NCI-H69 (cell line): ENCODE measurements at regions not wholly inside any gene's neighbourhood (a gene's known extent, or its start where the extent isn't known, plus 50 kb on each side); places are given as distances from the start of the nearest gene placed in this dataset.
"Not testable (repeated sequence)": the region's sequence is repeated elsewhere in the genome, so short reads cannot be mapped to it uniquely, and the experiment has no call there.

Source experiments
- DNase-seq: peaks from one replicate; lab custom pipeline; 2025; lab: John Stamatoyannopoulos, UW

DNA sequence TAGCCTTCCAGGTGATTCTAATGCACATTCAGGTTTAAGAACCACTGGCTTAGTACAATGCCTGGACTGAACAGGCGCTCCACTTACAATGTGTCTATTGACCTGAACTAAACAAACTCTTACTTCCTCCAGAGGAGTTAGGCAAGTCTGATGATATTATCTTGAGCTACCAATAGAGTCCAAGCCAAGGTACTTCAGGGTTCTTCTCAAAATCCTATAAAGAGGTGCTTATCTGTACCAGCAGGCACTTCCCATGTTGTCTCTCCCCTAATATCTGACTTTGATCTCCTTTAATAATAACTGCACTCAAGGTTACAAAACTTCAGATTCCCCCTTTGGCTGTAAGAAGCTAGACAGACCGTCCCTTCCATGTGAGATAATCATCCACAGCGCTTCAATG lies 157.0 kb upstream of the SVIL start:
- DNase-seq = no peak

DNA sequence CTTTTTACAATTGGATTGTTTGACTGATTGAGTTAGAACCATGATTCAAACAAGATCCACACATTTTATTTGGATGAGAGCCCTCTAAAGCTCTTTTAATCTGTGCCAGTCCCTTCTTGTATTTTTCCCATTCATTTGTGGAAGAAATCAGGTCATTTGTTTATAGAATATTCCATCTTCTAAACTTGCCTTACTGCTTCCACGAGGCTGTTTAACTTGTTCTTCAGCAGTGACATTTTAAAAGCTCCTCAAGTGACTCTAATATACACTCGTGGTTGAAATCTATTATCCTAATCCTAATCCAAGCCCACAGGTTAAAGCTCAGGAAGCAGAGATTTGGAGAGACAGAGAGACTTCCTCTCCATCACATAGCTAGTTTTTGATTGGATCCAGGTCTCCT lies 155.4 kb upstream of the SVIL start:
- no peak for DNase-seq

DNA sequence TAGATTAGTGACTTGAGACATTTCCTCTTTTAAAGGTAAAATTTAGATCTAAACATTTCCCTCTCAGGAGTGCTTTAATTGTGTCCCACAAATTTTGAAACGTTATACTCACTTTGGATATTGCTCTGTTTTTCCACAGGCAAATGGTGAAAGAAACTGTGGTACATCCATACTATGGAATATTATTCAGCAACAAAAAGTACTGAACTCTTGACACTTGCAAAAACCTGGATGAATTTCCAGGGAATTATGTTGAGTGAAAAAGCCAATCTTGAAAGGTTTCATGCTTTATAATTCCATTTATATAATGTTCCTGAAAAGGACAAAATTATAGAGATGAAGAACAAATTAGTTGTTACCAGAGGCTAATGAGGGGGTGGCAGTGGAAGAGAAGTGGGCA lies 153.3 kb upstream of the SVIL start:
- no peak for DNase-seq

DNA sequence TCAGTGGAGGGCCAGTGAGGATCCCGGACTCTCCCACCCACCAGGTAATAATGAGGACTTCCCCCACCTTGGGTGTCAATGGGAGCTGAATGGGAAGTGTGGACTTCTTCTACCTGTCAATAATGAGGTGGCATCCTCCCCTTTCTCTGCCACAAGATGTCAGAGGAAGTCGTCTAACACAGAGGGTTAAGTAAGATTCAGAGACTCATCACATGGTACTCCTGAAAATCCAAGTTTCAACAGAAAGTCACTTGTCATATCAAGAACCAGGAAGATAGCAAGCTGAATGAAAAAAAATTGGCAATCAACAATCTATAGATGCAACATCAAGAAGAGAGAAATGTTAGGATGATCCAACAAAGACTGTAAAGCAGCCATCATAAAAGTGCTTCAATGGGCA lies 150.9 kb upstream of the SVIL start:
- DNase-seq = no peak

DNA sequence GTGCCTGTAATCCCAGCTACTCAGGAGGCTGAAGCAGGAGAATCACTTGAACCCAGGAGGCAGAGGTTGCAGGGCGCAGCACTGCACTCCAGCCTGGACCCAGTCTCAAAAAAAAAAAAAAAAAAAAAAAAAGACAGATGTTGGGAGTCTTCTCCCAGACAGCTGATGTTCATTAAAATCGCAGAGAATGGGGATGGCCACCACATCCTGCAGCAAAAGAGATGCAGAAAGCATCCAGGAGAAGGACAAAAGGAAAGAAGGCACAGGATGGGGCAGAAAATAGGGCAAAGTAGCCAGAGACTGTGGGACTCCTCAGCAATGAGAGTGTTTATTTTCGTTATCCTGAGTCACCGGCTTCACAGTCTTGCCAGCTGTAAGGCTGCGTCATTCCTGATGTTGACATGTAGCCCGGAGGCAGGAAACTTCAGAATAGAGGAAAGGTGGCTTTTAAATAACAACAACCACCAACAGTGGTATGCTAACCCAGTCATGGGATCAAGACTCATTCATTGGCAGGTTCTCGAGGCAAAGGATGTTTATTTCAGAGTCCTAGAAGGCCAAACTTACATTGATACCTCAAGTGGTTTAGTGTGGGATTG lies 149.5 kb upstream of the SVIL start:
- DNase-seq = peak; percentile 23

DNA sequence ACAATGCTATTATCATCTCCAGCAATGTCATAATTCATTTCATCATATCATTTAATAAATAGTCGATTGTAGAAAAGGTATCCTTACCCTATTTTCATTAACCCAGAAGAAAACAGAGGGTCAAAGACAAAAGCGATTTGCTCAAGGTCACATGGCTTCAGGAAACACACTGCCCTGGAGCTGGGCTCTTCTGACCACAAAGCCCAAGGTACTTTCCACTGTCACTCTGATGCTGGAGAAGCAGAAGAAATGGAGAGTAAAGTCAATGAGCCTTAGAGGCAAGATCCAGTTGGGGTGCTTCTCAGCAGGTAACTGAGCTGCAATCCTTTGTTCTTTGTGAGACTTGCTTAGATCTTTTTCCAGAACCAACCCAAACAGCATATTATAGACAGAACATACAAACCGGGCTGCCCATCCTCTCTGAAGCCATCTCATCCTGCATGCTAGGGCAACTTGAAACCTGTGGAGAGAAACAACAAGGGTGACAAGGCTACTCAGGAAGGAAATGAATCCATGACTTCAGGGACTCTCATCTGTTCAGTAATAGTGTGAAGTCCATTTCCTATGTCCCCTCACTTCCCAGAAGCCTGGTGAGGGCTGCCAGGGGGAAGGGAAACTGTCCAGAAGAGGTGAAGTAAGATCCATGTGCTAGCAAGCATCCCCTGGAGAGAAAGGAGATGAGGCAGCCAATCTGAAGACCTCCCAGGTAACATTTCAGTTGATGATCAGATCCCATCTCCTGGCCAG lies 148.6 kb upstream of the SVIL start:
- no peak for DNase-seq

DNA sequence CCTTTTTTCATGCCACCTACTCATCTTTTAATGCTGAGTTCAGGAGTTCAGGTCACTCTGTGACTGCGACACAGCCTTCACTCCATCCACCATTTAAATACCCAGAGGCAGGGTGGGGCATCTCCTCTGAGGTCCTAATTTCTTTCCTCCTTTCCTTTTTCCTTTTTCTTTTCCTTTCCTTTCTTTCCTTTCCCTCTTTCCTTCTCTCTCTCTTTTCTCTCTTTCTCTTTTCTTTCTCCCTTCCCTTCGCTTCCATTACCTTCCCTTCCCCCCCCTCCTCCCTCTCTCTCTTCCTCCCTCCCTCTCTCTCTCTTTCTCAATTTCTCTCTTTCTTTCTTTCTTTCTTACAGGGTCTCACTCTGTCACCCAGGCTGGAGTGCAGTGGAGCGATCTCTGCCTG lies 145.9 kb upstream of the SVIL start:
- no peak for DNase-seq

DNA sequence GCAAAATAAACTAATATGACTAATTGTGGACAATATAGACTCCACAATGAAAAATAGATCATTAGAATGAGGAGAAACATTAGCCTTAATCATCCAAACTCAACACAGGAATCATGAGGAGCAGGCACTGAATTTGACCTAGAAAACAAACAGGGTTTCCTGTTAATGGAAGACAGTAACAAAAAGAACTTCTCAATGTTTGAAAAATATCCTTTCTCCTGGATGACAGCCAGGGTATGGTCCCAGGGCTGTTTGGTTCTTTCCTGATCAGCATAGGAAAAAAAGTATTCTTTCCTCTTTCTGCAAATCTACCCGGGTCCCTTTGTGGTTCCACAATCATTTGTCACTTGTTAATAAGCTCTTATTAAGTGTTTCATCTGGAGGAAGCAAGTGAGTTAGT lies 145.3 kb upstream of the SVIL start:
- no peak for DNase-seq

DNA sequence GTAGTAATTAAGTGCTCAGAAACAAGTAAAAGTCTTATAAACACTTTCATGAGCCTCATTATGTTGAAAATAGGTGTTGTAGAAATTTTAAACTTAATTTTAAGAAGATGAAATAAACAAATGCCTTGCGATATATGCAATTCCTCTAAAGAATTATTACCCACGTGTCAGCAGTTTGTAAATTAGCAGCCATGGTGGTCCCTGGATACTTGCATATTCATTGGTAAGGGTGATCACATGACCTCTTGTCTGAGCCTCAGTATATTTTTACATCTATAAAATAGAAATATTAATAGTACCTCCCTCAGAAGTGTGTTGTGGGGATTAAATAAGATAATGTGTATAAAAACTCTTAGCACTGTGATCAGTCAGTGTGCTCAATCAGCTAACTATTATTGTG lies 141.5 kb upstream of the SVIL start:
- DNase-seq = no peak

DNA sequence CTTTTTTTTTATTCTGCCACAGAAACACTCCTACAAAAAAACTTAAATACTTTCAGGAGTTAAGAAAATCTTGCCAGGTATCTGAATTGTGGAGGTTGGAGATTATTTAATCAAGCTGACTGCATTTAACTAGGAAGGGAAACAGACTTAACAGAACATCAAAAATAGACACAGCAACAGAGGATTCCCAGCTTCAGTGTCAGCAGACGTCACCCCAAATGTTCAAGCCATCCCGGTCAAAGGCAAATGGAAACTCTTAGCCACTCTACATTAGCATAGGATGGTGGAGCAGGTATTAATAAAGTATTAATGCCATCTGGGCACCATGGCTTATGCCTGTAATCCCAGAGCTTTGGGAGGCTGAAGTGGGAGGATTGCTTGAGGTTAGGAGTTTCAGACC lies 139.7 kb upstream of the SVIL start:
- no peak for DNase-seq

DNA sequence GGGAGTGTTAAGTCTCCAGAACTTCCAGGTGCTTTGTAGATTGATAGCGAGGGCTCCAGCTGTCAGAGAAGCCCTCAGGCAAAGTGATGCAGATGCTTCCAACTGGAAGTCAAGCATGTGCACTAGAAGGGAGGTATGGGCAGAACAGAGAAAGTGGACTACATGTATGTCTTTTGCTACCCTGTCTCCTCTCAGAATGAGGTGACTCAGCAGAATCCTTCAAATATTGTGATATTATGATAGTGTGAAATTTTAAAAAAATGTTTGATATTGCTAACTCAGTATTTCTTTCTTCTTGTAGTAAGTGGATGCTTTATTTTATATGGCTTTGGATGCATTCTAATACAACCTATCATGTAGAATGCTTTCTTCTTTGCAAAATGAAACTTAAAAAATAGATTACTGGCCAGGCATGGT lies 138.9 kb upstream of the SVIL start:
- peak; percentile 39 for DNase-seq

DNA sequence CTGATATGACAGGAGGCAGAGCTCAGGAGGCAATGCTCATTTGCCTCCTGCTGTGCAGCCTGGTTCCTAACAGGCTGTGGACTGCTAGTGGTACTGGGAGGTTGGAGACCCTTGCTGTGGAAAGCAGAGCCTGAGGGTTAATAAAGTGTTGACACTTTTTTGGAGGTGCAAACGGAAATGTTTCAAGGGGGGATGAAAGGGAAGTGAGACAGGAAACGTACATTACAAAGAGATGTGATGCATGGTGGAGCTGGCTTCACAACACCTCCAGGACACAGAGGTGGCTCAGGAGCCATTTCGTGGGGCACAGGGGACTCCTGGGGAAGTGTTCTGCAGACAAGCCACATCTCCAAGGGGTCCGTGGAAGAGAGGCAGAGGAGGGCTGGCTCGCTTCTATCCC lies 137.6 kb upstream of the SVIL start:
- DNase-seq = no peak

DNA sequence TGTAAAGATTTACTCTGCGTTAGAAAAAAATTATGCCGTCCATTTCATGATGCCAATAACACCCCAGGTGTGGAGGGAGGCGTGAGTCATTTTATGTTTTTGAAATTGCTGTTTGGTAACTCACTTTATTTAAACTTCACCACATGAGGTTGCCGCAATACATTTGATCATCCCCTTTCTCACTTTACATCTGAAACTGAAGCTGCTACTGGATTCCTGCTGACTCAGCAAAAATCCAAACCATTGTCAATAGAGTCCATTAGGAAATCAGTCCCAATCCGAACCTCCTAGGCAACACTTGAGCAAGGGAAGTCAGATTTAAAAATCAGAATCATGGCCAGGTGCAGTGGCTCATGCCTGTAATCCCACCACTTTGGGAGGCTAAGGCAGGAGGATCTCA lies 136.6 kb upstream of the SVIL start:
- no peak for DNase-seq

DNA sequence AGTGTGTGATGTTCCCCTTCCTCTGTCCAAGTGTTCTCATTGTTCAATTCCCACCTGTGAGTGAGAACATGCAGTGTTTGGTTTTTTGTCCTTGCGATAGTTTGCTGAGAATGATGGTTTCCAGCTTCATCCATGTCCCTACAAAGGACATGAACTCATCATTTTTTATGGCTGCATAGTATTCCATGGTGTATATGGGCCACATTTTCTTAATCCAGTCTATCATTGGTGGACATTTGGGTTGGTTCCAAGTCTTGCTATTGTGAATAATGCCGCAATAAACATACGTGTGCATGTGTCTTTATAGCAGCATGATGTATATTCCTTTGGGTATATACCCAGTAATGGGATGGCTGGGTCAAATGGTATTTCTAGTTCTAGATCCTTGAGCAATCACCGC lies 134.5 kb upstream of the SVIL start:
- DNase-seq = not testable (repeated sequence)

DNA sequence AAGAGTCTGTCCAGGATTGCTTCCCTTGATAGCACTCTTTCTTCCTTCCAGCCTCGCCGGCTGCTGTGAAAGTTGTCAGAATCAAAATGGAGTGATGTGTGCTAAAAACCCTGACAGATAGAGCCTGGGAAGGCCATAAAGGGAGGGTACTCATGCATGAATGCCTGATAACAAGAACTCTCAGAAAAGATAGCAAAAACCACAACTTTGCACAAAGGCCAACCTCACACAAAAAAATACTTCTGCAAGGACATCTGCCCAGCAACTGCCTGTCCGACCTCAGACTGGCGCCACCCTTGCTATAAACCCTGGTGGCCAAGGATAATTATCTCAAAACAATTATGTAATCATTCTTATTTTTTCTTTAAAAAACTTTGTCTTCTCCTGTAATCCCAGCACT lies 133.2 kb upstream of the SVIL start:
- DNase-seq = no peak

DNA sequence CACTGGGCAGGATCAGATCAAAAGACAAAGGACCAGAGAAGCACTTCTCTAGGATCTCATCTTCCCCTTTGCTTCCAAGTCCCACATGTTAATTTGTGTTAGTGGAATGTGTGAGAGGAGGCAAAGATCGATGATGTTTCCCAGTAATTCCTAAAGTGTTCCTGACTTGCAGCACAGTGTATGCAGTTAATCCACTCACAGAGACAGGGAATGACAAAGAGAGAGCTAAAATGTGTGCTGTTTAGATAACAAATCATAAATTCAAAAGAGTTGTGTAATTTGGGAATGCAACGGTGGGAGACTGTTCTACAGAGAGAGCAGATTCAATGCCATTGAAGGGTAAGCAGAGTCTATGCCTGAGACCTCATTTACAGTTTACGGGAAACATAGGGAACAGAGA lies 132.0 kb upstream of the SVIL start:
- DNase-seq = no peak

DNA sequence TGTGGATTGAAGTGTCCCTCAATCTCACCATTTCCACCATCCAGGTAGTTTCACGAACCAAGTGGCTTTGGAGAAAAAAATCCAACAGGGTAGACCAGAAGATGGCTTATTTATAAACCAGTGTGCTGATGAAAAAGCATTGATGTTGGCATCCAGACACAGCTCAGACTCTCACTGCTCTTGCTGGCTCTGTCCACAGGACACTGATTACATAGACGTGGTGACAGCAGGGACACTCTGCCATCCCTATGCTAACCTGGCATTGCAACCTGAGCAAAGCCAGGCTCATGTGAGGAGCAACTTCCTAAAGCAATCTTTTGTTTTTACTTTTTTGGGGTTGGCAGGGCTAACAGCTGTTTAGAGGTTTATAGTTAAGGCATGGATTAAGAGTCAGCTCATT lies 130.6 kb upstream of the SVIL start:
- DNase-seq = no peak

DNA sequence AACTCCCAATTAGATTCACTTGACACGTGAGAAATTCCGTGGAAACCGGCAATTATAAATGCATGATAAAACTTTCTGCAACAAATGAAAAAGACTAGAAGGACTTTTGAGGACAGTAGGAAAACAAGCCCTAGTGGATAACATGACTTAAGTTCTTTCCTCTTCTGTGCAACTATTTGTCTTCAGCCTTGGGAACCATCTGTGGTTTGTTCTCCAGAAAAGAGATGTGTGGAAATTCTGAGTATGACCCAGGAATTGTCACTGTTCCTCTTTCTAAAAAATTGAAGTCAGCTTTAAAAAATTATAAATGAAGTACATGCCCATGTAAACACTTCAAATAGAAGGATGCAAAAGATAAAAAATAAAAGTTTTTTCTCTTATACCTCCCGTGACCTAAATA lies 128.6 kb upstream of the SVIL start:
- DNase-seq = no peak

DNA sequence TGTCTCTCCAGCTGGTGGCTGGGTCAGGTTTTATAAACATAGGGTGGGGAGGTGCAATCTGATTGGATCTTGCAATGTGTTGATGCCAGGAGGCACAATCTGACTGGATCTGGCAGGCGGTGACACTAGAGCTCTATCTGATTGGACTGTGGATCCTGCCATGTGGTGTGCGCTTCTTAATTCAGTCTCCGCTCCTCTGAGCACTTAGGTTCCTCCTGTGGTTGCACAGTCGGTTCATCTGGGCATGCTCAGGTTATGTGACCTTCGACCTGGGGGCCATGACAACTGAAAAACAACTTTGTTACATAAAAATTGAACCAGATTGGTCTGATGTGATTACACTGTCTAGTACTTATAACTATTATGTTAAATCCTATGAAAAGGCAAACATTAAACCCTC lies 127.1 kb upstream of the SVIL start:
- no peak for DNase-seq

DNA sequence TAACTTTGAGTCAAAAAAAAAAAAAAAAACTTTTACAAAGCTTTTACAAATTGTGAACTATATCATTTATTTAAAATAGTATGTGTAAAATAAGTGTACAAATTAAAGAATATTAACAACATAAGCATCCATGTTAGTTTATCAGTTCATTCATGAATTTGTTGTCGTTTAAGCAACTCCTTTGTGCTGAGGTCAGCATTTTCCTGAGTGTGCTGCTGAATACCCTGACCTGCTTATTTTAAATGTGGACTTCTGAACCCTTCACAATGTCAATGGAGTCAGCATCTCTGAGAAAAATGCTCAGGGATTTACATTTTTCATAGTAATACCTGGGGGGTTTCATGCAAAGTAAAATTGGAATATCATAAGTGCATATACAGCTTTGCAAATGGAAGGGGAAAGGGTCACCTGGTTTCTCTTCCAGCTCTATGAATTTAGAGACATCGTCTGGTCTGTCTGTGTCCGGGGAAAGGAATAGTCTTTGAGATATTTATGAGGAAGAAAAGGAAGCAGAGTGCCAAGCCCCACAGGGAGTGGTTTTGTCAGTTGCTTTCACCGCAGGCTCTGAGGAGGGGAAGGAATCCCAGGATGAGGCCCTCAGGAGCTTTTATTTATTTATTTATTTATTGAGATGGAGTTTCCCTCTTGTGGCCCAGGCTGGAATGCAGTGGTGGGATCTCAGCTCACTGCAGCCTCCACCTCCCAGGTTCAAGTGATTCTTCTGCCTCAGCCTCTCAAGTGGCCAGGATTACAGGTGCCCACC lies 125.5 kb upstream of the SVIL start:
- DNase-seq = no peak

DNA sequence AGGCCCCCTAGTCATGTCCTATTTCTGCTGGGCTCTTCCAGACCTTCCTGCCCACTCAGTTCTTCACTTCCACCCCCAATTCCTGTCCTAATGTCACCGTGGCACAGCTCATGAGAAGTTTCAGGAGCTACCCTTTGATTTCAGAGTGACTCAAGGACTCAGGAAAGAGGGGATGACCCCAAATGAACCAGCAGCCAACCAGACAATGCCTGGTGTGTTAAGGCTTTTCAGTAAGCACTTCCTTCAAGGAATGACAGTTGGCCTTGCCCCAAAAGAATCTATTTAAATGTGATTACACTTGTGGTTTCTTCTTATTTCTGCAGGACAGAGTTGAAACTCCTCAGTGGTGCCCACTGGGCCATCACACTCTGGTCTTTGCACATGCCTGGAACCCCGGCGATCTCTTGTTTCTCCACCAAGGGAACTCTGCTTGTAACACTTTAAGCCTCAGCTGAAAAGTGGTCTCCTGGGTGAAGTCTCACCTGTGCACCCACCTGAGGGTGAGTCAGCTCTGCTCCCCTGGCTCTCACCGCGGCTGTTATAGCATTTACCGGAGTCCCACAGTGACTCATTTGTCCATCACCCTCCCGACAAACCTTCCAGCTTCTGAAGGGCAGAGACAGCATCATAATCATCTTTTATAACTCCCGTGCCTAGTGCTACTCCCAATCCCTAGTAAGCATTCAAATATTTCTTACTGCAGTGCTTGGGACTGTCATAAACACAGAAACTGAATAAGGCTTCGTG lies 123.0 kb upstream of the SVIL start:
- no peak for DNase-seq

DNA sequence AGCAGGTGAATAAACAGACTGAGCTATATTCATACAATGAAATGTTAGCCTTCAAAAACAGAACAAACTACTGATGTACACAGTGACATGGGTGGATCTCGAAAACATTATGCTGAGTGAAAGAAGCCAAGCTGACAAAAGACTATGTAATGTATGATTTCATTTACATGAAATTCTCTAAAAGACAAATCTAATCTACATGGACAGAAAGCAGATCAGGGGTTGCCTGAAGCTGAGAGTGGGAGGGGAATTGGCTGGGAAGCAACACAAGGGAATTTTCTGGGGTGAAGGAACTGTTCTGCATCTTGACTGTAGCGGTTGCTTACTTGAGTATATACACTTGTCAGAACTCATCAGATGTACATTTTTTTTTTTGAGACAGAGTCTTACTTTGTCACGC lies 121.7 kb upstream of the SVIL start:
- DNase-seq = peak; percentile 7

DNA sequence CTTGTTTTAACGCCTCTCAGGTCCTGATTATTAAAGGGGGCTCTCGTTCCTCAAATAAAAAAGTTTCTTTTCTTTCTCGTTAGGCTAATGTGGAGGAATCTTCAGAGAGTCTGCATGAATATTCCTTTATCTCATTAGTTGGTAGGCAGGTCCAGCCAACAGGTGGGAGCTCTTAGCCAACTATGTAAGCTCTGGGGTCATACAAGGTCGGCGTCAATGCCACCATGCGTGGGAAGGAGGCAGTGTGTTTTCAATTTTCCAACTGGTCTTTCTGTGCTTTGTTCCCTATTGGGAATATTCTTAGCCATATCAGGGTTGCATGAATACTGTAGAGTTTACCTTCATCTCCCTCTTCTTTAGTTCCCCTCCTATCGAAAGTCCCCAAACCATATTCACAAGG lies 118.5 kb upstream of the SVIL start:
- no peak for DNase-seq
